ENCODE measurements at regions not wholly inside any gene's neighbourhood (a gene's known extent, or its start where the extent isn't known, plus 50 kb on each side); places are given as distances from the start of the nearest gene placed in this dataset.

DNA sequence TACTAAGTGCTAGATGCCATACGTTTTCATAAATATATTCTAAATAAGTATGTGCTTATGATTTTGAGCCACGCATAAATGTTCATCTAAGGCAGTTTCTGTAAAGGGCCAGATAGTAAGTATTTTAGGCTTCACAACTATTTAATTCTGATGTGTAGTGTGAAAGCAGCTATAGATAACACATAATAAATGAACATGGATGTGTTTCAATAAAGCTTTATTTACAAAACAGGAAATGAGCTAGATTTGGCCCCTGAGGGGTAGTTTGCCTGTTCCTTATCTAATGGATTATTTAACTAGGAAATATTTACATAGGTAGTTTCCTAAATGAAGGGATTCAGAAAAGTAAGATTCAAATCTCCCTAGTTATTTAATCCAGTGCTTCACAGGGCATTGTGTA, 557.6 kb upstream of the PKN2 start:
- DNase-seq (ENCODE audit: extremely low spot score) = no peak
- TF ChIP-seq, protein P1, sequence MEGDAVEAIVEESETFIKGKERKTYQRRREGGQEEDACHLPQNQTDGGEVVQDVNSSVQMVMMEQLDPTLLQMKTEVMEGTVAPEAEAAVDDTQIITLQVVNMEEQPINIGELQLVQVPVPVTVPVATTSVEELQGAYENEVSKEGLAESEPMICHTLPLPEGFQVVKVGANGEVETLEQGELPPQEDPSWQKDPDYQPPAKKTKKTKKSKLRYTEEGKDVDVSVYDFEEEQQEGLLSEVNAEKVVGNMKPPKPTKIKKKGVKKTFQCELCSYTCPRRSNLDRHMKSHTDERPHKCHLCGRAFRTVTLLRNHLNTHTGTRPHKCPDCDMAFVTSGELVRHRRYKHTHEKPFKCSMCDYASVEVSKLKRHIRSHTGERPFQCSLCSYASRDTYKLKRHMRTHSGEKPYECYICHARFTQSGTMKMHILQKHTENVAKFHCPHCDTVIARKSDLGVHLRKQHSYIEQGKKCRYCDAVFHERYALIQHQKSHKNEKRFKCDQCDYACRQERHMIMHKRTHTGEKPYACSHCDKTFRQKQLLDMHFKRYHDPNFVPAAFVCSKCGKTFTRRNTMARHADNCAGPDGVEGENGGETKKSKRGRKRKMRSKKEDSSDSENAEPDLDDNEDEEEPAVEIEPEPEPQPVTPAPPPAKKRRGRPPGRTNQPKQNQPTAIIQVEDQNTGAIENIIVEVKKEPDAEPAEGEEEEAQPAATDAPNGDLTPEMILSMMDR (IDR thresholded peaks at IDR 0.05; ENCODE audit: control extremely low read depth, extremely low read depth, low read depth, missing control alignments) = no peak
- CTCF ChIA-PET = no interaction called here
- POLR2A ChIA-PET = no interaction called here

GRCh38 chr1:88133991-88134390, 550.1 kb upstream of the PKN2 start:
- TF ChIP-seq, protein P1 (IDR thresholded peaks at IDR 0.05; ENCODE audit: control extremely low read depth, extremely low read depth, low read depth, missing control alignments) = no peak
- DNase-seq (ENCODE audit: extremely low spot score) = no peak
- CTCF ChIA-PET = no interaction called here
- POLR2A ChIA-PET = no interaction called here

GRCh38 chr1:88134983-88135921, 548.8 kb upstream of the PKN2 start:
- TF ChIP-seq, protein P1 (IDR thresholded peaks at IDR 0.05; ENCODE audit: control extremely low read depth, extremely low read depth, low read depth, missing control alignments) = no peak
- POLR2A ChIA-PET = no interaction called here
- CTCF ChIA-PET = interaction anchor here (1.3 to 3.9 kb wide), 2 partner anchors 15 to 21 kb away, joined by 3 to 13 read pairs; no protein-coding TSS in a partner anchor
- DNase-seq (ENCODE audit: extremely low spot score) = no peak

DNA sequence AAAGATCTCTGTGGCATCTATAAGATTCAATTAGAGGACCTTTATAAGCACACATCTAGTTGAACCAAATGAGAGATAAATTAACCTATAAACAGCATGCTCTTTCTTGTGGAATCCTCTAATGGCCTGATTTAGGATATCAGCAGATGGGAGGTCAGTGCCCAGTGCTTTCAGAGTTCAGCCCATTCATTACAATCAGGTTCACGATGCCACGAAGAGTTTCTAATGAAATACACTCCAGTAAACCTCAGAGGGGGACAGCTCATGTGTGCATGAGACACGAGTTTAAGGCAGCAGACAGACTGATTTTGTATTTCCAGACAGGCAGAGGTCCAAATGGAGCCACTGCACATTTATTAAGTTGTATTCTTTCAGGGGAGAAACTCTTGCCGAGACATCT, 544.4 kb upstream of the PKN2 start:
- no peak for DNase-seq (ENCODE audit: extremely low spot score)
- TF ChIP-seq, protein P1 (IDR thresholded peaks at IDR 0.05; ENCODE audit: control extremely low read depth, extremely low read depth, low read depth, missing control alignments) = no peak
- POLR2A ChIA-PET = no interaction called here
- CTCF ChIA-PET = no interaction called here

- POLR2A ChIA-PET = no interaction called here
- CTCF ChIA-PET = no interaction called here
- no peak for DNase-seq (ENCODE audit: extremely low spot score)
- TF ChIP-seq, protein P1 (IDR thresholded peaks at IDR 0.05; ENCODE audit: control extremely low read depth, extremely low read depth, low read depth, missing control alignments) = no peak
Observed at GRCh38 chr1:88140325-88140724, 543.7 kb upstream of the PKN2 start.

DNA sequence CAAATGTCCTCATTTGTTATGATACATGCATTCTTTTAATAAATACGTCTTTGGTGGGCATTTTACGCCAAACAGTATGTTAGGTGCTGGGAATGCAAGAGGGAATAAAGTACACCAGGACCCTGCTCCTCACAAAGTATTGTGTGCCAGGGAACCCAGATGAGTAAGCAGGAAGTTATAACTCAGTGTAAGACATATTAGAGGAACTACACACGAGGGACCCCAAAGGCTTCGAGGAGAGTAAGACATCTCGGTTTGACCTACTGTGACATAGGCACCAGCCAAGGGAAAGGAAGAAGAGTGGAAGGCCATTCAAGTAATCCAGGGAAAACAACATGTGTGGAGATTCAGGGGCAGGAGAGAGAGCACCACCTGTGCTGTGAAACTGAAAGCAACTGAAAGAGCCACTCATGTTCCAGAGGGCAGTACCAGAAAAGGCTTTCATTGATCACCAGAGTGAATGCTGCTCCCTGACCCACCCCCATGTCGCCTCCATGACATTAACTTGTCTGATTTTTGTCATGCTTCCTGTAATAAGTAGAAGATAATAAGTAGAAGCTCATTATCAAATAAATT, 542.5 kb upstream of the PKN2 start:
- TF ChIP-seq, protein P1 (IDR thresholded peaks at IDR 0.05; ENCODE audit: control extremely low read depth, extremely low read depth, low read depth, missing control alignments) = no peak
- POLR2A ChIA-PET = no interaction called here
- DNase-seq (ENCODE audit: extremely low spot score) = no peak
- CTCF ChIA-PET = interaction anchor here (1.2 kb wide), 1 partner anchor 11 kb away, joined by 3 read pairs; no protein-coding TSS in a partner anchor

Measured in GM10248 (cell line).